HG03064 (cell line): ENCODE measurements at regions not wholly inside any gene's neighbourhood (a gene's known extent, or its start where the extent isn't known, plus 50 kb on each side); places are given as distances from the start of the nearest gene placed in this dataset.

Experiments used
- ATAC-seq: cut with Tn5 transposase; IDR thresholded peaks from one replicate; pipeline ENCODE4 v1.9.1; 2021; ENCODE audit warnings: low read depth; ENCODE audit not compliant: unreplicated experiment

GRCh38 chr6:14671261-14671681 lies 553.7 kb downstream of the CD83 start:
- ATAC-seq: no peak

- ATAC-seq: no peak
These were observed 554.4 kb downstream of the CD83 start for GRCh38 chr6:14671937-14672336.

GRCh38 chr6:14673201-14673600 lies 555.6 kb downstream of the CD83 start:
- ATAC-seq: no peak

GRCh38 chr6:14674458-14674857 lies 556.9 kb downstream of the CD83 start:
- ATAC-seq: no peak

- ATAC-seq: no peak
These were observed 557.5 kb downstream of the CD83 start for GRCh38 chr6:14674867-14675648.

GRCh38 chr6:14676064-14676463 lies 558.5 kb downstream of the CD83 start:
- no peak for ATAC-seq

- no peak for ATAC-seq
These were observed 559.6 kb downstream of the CD83 start for GRCh38 chr6:14676977-14677781.

- ATAC-seq: no peak
These were observed 564.0 kb upstream of the JARID2 start for GRCh38 chr6:14681699-14682487.

GRCh38 chr6:14682812-14683211 lies 563.1 kb upstream of the JARID2 start:
- no peak for ATAC-seq

GRCh38 chr6:14689639-14690038 lies 556.2 kb upstream of the JARID2 start:
- ATAC-seq: no peak

- ATAC-seq: no peak
These were observed 555.5 kb upstream of the JARID2 start for GRCh38 chr6:14690120-14691056.

- no peak for ATAC-seq
These were observed 553.7 kb upstream of the JARID2 start for GRCh38 chr6:14692208-14692607.

- no peak for ATAC-seq
These were observed 552.3 kb upstream of the JARID2 start for GRCh38 chr6:14693301-14694192.

- ATAC-seq: no peak
These were observed 551.6 kb upstream of the JARID2 start for GRCh38 chr6:14694308-14694707.

- no peak for ATAC-seq
These were observed 550.3 kb upstream of the JARID2 start for GRCh38 chr6:14695579-14695978.

- ATAC-seq: no peak
These were observed 549.5 kb upstream of the JARID2 start for GRCh38 chr6:14696367-14696766.

GRCh38 chr6:14697427-14697826 lies 548.4 kb upstream of the JARID2 start:
- no peak for ATAC-seq

GRCh38 chr6:14699803-14700601 lies 545.9 kb upstream of the JARID2 start:
- no peak for ATAC-seq
